ENCODE measurements at regions not wholly inside any gene's neighbourhood (a gene's known extent, or its start where the extent isn't known, plus 50 kb on each side); places are given as distances from the start of the nearest gene placed in this dataset.

DNA sequence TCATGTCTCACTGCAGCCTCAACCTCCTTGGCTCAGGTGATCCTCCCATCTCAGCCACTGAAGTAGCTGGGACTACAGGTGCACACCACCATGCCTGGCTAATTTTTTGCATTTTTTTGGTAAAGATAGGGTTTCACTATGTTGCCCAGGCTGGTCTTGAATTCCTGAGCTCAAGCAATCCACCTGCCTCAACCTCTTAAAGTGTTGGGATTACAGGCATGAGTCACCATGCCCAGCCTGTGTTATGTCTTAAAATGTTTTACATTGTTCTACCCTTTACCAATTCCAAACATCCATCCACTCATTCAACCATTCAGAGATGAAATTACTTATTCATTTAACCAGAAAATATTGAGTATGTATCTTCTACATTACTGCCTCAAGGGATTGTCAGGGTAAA, 111.6 kb upstream of the BTG1 start:
- TF ChIP-seq, protein P1, sequence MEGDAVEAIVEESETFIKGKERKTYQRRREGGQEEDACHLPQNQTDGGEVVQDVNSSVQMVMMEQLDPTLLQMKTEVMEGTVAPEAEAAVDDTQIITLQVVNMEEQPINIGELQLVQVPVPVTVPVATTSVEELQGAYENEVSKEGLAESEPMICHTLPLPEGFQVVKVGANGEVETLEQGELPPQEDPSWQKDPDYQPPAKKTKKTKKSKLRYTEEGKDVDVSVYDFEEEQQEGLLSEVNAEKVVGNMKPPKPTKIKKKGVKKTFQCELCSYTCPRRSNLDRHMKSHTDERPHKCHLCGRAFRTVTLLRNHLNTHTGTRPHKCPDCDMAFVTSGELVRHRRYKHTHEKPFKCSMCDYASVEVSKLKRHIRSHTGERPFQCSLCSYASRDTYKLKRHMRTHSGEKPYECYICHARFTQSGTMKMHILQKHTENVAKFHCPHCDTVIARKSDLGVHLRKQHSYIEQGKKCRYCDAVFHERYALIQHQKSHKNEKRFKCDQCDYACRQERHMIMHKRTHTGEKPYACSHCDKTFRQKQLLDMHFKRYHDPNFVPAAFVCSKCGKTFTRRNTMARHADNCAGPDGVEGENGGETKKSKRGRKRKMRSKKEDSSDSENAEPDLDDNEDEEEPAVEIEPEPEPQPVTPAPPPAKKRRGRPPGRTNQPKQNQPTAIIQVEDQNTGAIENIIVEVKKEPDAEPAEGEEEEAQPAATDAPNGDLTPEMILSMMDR (conservative IDR thresholded peaks at IDR 0.05; ENCODE audit: low read length) = no peak
- no peak for TF ChIP-seq EZH2phosphoT487 (IDR thresholded peaks at IDR 0.05; ENCODE audit: borderline replicate concordance, low read depth, low read length)

All from OCI-LY7 (cell line).